ENCODE measurements at regions not wholly inside any gene's neighbourhood (a gene's known extent, or its start where the extent isn't known, plus 50 kb on each side); places are given as distances from the start of the nearest gene placed in this dataset.
"Not testable (repeated sequence)": the region's sequence is repeated elsewhere in the genome, so short reads cannot be mapped to it uniquely, and the experiment has no call there.

DNA sequence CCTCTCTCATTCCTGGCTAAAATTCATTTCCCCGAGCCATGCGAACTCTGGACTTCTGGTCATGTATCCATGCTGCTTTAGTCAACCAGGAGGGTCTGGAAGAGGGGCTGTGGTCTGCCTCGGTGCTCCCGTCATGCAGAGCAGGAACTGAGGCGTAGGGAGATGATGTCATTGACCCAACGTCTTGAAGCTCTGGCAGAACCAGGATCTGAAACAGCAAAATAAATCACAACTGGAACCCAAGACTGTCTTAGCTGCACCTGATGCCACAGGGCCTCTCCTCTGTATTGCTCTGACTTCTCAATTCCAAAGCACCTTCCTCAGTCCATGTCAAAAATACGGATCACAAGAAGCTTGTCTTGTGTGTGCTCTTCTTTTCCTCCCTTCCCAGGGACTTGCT lies 131.0 kb upstream of the LDB2 start:
- Histone ChIP-seq H2BK15ac (replicated peaks; ENCODE audit: low read depth) (no peak overlapping the region), H3K4ac (ENCODE audit: low read depth, low read length) (no peak overlapping the region), H3K18ac (ENCODE audit: low read length) (no peak overlapping the region), H4K8ac (ENCODE audit: low read depth, low read length) (no peak overlapping the region), H3K79me2 (ENCODE audit: control insufficient read depth, insufficient read depth, low read length) (no peaks in the 10 kb centered on the region), H3K23ac (ENCODE audit: low read length) (no peak overlapping the region), H3K4me2 (ENCODE audit: low read length) (no peak overlapping the region), H2BK5ac (ENCODE audit: low read length) (no peak overlapping the region), H2AK5ac (ENCODE audit: low read length) (no peak overlapping the region), H3K79me1 (ENCODE audit: low read length) (no peaks in the 10 kb centered on the region), H3K36me3 (ENCODE audit: control insufficient read depth, insufficient read depth, low read length) (no peaks in the 10 kb centered on the region), H3K4me3 (ENCODE audit: low read length) (no peak overlapping the region), H3K27ac (ENCODE audit: low read depth, low read length) (no peak overlapping the region), H2BK120ac (ENCODE audit: low read depth, low read length) (no peak overlapping the region), H3K4me1 (ENCODE audit: control insufficient read depth, low read depth, low read length) (peaks cover 2% of the 10 kb centered on the region), H3K27me3 (ENCODE audit: insufficient read depth, low read length, poor library complexity) (no peaks in the 10 kb centered on the region), H3K9ac (ENCODE audit: low read length) (no peak overlapping the region), H4K5ac (ENCODE audit: low read length) (no peak overlapping the region), H3K56ac (ENCODE audit: low read length) (no peak overlapping the region)
- no CpG with 5 or more reads among the region's 7 CpGs for WGBS (ENCODE audit: extremely low coverage, insufficient coverage, low lambda C conversion rate)
- DNase-seq, result no peak

GRCh38 chr4:17027495-17027894 lies 129.1 kb upstream of the LDB2 start:
- H2BK120ac ChIP-seq (ENCODE audit: low read depth, low read length), result no peak overlapping the region
- no peak overlapping the region for H4K5ac ChIP-seq (ENCODE audit: low read length)
- H3K56ac ChIP-seq (ENCODE audit: low read length), result no peak overlapping the region
- no peak overlapping the region for H3K4ac ChIP-seq (ENCODE audit: low read depth, low read length)
- H3K4me1 ChIP-seq (ENCODE audit: control insufficient read depth, low read depth, low read length), result no peaks in the 10 kb centered on the region
- no peak overlapping the region for H3K27ac ChIP-seq (ENCODE audit: low read depth, low read length)
- H2BK15ac ChIP-seq (replicated peaks; ENCODE audit: low read depth), result no peak overlapping the region
- no peak overlapping the region for H2BK5ac ChIP-seq (ENCODE audit: low read length)
- H3K79me1 ChIP-seq (ENCODE audit: low read length), result no peaks in the 10 kb centered on the region
- H3K4me2 ChIP-seq (ENCODE audit: low read length), result no peak overlapping the region
- H3K79me2 ChIP-seq (ENCODE audit: control insufficient read depth, insufficient read depth, low read length), result no peaks in the 10 kb centered on the region
- no peak overlapping the region for H2AK5ac ChIP-seq (ENCODE audit: low read length)
- H4K8ac ChIP-seq (ENCODE audit: low read depth, low read length), result no peak overlapping the region
- H3K4me3 ChIP-seq (ENCODE audit: low read length), result no peak overlapping the region
- no peak overlapping the region for H3K23ac ChIP-seq (ENCODE audit: low read length)
- no peak for DNase-seq
- H3K9ac ChIP-seq (ENCODE audit: low read length), result no peak overlapping the region
- no CpG with 5 or more reads among the region's 6 CpGs for WGBS (ENCODE audit: extremely low coverage, insufficient coverage, low lambda C conversion rate)
- no peaks in the 10 kb centered on the region for H3K27me3 ChIP-seq (ENCODE audit: insufficient read depth, low read length, poor library complexity)
- H3K36me3 ChIP-seq (ENCODE audit: control insufficient read depth, insufficient read depth, low read length), result no peaks in the 10 kb centered on the region
- no peak overlapping the region for H3K18ac ChIP-seq (ENCODE audit: low read length)

GRCh38 chr4:17024425-17024824 lies 126.0 kb upstream of the LDB2 start:
- Histone ChIP-seq H3K56ac (ENCODE audit: low read length) (no peak overlapping the region), H2BK5ac (ENCODE audit: low read length) (no peak overlapping the region), H3K4ac (ENCODE audit: low read depth, low read length) (no peak overlapping the region), H3K9ac (ENCODE audit: low read length) (no peak overlapping the region), H3K4me2 (ENCODE audit: low read length) (no peak overlapping the region), H3K79me1 (ENCODE audit: low read length) (no peaks in the 10 kb centered on the region), H2BK120ac (ENCODE audit: low read depth, low read length) (no peak overlapping the region), H4K5ac (ENCODE audit: low read length) (no peak overlapping the region), H2BK15ac (replicated peaks; ENCODE audit: low read depth) (no peak overlapping the region), H3K27ac (ENCODE audit: low read depth, low read length) (no peak overlapping the region), H3K36me3 (ENCODE audit: control insufficient read depth, insufficient read depth, low read length) (no peaks in the 10 kb centered on the region), H4K8ac (ENCODE audit: low read depth, low read length) (no peak overlapping the region), H3K4me1 (ENCODE audit: control insufficient read depth, low read depth, low read length) (no peaks in the 10 kb centered on the region), H3K23ac (ENCODE audit: low read length) (no peak overlapping the region), H3K18ac (ENCODE audit: low read length) (no peak overlapping the region), H3K4me3 (ENCODE audit: low read length) (no peak overlapping the region), H2AK5ac (ENCODE audit: low read length) (no peak overlapping the region), H3K79me2 (ENCODE audit: control insufficient read depth, insufficient read depth, low read length) (no peaks in the 10 kb centered on the region), H3K27me3 (ENCODE audit: insufficient read depth, low read length, poor library complexity) (no peaks in the 10 kb centered on the region)
- no peak for DNase-seq
- WGBS (ENCODE audit: extremely low coverage, insufficient coverage, low lambda C conversion rate), result no CpG with 5 or more reads among the region's 1 CpG

DNA sequence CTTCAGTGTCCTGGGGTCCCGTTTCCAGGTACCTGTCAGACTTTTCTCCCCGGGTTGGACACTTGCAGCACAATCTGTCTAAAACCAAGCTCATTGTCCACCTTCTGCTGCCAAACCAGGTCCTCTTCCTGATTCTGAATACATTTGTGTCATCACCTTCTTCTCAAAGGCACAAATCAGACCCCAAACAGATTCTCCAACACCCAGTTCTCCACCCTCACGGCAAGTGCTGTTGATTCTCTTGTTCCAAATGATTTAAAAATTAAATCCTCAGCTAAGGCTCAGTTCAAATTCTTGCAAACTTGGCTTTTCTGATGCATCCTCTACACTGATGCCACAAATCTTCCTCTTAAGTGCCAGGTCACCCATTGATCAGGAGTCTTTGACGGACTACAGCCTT lies 122.5 kb upstream of the LDB2 start:
- no peak overlapping the region for H3K23ac ChIP-seq (ENCODE audit: low read length)
- H2AK5ac ChIP-seq (ENCODE audit: low read length), result no peak overlapping the region
- no peaks in the 10 kb centered on the region for H3K79me1 ChIP-seq (ENCODE audit: low read length)
- no CpG with 5 or more reads among the region's 4 CpGs for WGBS (ENCODE audit: extremely low coverage, insufficient coverage, low lambda C conversion rate)
- H3K4me2 ChIP-seq (ENCODE audit: low read length), result no peak overlapping the region
- H3K4me1 ChIP-seq (ENCODE audit: control insufficient read depth, low read depth, low read length), result no peaks in the 10 kb centered on the region
- no peak overlapping the region for H2BK5ac ChIP-seq (ENCODE audit: low read length)
- H3K18ac ChIP-seq (ENCODE audit: low read length), result no peak overlapping the region
- no peak overlapping the region for H4K8ac ChIP-seq (ENCODE audit: low read depth, low read length)
- no peaks in the 10 kb centered on the region for H3K79me2 ChIP-seq (ENCODE audit: control insufficient read depth, insufficient read depth, low read length)
- no peak overlapping the region for H3K27ac ChIP-seq (ENCODE audit: low read depth, low read length)
- H3K56ac ChIP-seq (ENCODE audit: low read length), result peak overlapping the region; percentile 31
- no peak for DNase-seq
- no peaks in the 10 kb centered on the region for H3K27me3 ChIP-seq (ENCODE audit: insufficient read depth, low read length, poor library complexity)
- H2BK120ac ChIP-seq (ENCODE audit: low read depth, low read length), result peak overlapping the region; percentile 49
- no peaks in the 10 kb centered on the region for H3K36me3 ChIP-seq (ENCODE audit: control insufficient read depth, insufficient read depth, low read length)
- no peak overlapping the region for H3K9ac ChIP-seq (ENCODE audit: low read length)
- no peak overlapping the region for H3K4me3 ChIP-seq (ENCODE audit: low read length)
- no peak overlapping the region for H4K5ac ChIP-seq (ENCODE audit: low read length)
- H3K4ac ChIP-seq (ENCODE audit: low read depth, low read length), result no peak overlapping the region
- no peak overlapping the region for H2BK15ac ChIP-seq (replicated peaks; ENCODE audit: low read depth)

DNA sequence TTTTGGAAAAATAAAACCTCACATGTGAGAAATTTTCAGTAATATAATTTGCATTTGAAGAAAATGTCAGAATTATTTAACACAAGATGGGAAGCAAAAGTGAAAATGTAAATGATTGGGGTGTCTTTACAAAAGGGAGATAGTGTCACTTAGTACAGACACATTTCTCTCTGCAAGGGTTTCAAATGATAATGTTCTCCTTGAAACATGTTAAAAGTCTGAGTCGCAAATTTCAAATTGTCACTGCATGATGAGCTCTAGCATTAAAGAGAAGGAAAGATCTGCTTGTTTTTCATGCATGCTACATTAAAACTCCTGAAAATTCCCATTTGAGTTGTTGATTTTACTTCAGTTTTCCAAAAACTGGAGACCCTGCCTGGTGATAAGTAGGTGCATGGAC lies 122.0 kb upstream of the LDB2 start:
- Histone ChIP-seq H3K27ac (ENCODE audit: low read depth, low read length) (no peak overlapping the region), H3K23ac (ENCODE audit: low read length) (no peak overlapping the region), H4K5ac (ENCODE audit: low read length) (no peak overlapping the region), H3K4me3 (ENCODE audit: low read length) (no peak overlapping the region), H2AK5ac (ENCODE audit: low read length) (no peak overlapping the region), H3K79me2 (ENCODE audit: control insufficient read depth, insufficient read depth, low read length) (no peaks in the 10 kb centered on the region), H3K27me3 (ENCODE audit: insufficient read depth, low read length, poor library complexity) (no peaks in the 10 kb centered on the region), H2BK5ac (ENCODE audit: low read length) (no peak overlapping the region), H3K4ac (ENCODE audit: low read depth, low read length) (no peak overlapping the region), H2BK120ac (ENCODE audit: low read depth, low read length) (no peak overlapping the region), H3K79me1 (ENCODE audit: low read length) (no peaks in the 10 kb centered on the region), H2BK15ac (replicated peaks; ENCODE audit: low read depth) (no peak overlapping the region), H3K4me1 (ENCODE audit: control insufficient read depth, low read depth, low read length) (no peaks in the 10 kb centered on the region), H3K4me2 (ENCODE audit: low read length) (no peak overlapping the region), H3K56ac (ENCODE audit: low read length) (peak overlapping the region; percentile 31), H4K8ac (ENCODE audit: low read depth, low read length) (no peak overlapping the region), H3K36me3 (ENCODE audit: control insufficient read depth, insufficient read depth, low read length) (no peaks in the 10 kb centered on the region), H3K9ac (ENCODE audit: low read length) (no peak overlapping the region), H3K18ac (ENCODE audit: low read length) (no peak overlapping the region)
- no CpG with 5 or more reads among the region's 1 CpG for WGBS (ENCODE audit: extremely low coverage, insufficient coverage, low lambda C conversion rate)
- no peak for DNase-seq

DNA sequence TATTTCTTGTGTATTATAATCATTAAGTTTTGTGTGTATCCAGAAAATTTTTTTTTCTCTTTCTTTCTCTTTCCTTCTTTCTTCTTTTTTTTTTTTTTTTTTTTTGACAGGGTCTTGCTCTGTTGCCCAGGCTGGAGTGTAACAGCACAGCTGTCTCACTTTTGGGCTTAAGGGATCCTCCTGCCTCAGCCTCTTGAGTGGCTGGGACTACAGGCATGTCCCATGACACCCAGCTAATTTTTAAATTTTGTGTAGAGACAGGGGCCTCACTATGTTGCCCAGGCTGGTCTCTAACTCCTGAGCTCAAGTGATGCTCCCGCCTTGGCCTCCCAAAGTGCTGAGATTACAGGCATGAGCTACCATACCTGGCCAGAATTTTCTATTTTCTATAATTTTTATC lies 120.2 kb upstream of the LDB2 start:
- H3K27ac ChIP-seq (ENCODE audit: low read depth, low read length); H3K4me2 ChIP-seq (ENCODE audit: low read length); H4K5ac ChIP-seq (ENCODE audit: low read length); H3K56ac ChIP-seq (ENCODE audit: low read length); H3K27me3 ChIP-seq (ENCODE audit: insufficient read depth, low read length, poor library complexity); H2BK5ac ChIP-seq (ENCODE audit: low read length); H3K79me2 ChIP-seq (ENCODE audit: control insufficient read depth, insufficient read depth, low read length); H3K23ac ChIP-seq (ENCODE audit: low read length); H2BK15ac ChIP-seq (replicated peaks; ENCODE audit: low read depth); H3K79me1 ChIP-seq (ENCODE audit: low read length); H2AK5ac ChIP-seq (ENCODE audit: low read length); H3K9ac ChIP-seq (ENCODE audit: low read length); H3K4me3 ChIP-seq (ENCODE audit: low read length); H3K36me3 ChIP-seq (ENCODE audit: control insufficient read depth, insufficient read depth, low read length); DNase-seq; H3K4me1 ChIP-seq (ENCODE audit: control insufficient read depth, low read depth, low read length); H2BK120ac ChIP-seq (ENCODE audit: low read depth, low read length); H4K8ac ChIP-seq (ENCODE audit: low read depth, low read length): not testable (repeated sequence)
- H3K4ac ChIP-seq (ENCODE audit: low read depth, low read length), result peak overlapping the region; percentile 79
- no CpG with 5 or more reads among the region's 1 CpG for WGBS (ENCODE audit: extremely low coverage, insufficient coverage, low lambda C conversion rate)
- H3K18ac ChIP-seq (ENCODE audit: low read length), result peak overlapping the region; percentile 51
